GM19240 (cell line): ENCODE measurements at regions not wholly inside any gene's neighbourhood (a gene's known extent, or its start where the extent isn't known, plus 50 kb on each side); places are given as distances from the start of the nearest gene placed in this dataset.
A peak's percentile ranks its signal among the peaks of the same experiment; 100 is the strongest.

Source experiments
- DNase-seq: peaks from one replicate; pipeline ENCODE4 v3.0.0; 2011; ENCODE audit warnings: low spot score; ENCODE audit not compliant: insufficient read length

DNA sequence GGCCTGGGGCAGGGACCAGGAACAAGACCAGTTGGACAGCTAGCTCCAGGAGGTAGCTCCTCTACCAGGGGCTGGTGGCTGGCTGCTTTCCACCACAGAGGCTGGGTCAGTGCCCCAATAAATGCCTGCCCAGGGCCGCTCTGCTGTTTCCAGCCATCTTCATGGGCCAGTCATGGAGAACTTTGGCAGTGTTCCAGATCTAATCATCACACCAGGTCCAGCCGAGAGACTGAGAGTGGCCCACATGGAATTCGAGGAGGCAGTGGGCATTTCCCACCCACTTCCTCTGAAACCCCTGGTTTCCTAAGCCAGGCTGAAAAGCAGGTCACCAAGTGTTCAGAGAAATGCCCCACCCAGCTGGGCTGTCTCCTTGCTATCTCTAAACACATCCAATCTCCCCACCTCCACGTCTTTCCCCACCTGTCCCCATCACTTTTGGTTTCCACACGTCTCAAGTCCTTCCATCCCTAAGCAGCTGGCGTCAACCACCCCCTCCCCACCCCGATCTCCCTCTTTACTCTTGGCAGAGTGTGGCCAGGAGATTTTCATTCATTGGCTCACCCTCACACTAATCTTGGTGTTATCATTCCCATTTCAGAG, 190.0 kb upstream of the LINGO1 start:
- DNase-seq, result no peak

- DNase-seq, result no peak
These were observed 189.2 kb upstream of the LINGO1 start for GRCh38 chr15:77821959-77822256.

DNA sequence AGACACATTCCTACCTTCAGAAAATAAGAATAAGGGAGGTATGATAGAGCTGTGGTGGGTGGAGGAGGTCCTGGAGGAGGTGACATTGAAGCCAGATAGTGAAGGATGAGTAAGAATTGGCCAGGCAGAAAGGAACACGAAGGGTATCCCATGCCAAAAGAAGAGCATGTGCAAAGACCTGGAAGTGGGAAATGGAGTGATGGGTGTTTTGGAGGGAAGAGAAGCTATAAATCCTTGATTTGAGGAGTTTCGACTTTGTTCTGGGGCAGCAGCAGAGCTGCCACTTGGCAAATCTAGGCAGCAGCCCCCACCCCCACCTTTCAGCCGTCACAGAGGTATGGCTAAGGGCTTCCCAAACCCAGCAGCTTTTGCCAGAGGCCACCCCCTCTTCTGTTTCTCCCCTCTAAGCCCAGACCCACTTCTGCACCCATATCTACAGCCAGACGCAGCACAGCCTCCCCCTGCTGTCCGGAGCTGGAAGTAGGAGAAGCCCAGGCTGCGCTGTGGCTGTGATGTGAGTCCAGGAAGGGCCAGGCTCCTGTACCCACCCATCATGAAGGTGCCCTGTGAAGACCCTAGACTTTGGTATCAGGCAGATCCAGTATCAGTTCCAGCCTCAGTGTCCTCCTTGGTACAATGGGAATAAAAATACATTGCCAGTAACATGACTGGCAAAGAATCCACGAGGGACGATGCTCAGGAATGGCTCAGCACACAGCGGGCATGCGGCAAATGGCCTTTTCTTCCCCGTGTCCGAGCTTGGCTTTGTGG, 188.7 kb upstream of the LINGO1 start:
- peak; percentile 70 for DNase-seq

- no peak for DNase-seq
These were observed 187.4 kb upstream of the LINGO1 start for GRCh38 chr15:77819851-77820728.

GRCh38 chr15:77819048-77819850, 186.5 kb upstream of the LINGO1 start:
- DNase-seq, result no peak

- DNase-seq, result no peak
These were observed 185.9 kb upstream of the LINGO1 start for GRCh38 chr15:77818484-77819047.

GRCh38 chr15:77817434-77817833, 184.7 kb upstream of the LINGO1 start:
- DNase-seq, result no peak

- no peak for DNase-seq
These were observed 184.3 kb upstream of the LINGO1 start for GRCh38 chr15:77816983-77817382.

DNA sequence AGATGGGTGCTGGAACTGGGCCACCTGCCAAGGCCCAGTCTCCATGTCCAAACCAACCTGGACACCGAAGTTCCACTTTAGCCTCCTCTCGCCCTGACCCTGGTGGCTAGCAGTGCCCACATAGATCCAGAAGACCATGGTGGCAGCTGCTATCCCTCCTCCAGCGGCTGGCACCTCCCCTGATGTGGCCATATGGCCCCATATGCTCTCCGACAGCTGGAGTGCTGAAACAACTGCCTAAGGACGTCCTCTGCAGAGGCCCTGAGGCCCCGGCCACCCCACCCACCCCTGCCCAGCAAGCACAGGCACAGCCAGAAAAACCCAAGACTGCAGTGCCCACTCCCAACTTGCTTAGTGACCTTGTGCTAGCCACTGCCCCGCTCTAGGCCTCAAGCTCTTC, 182.3 kb upstream of the LINGO1 start:
- DNase-seq, result no peak

DNA sequence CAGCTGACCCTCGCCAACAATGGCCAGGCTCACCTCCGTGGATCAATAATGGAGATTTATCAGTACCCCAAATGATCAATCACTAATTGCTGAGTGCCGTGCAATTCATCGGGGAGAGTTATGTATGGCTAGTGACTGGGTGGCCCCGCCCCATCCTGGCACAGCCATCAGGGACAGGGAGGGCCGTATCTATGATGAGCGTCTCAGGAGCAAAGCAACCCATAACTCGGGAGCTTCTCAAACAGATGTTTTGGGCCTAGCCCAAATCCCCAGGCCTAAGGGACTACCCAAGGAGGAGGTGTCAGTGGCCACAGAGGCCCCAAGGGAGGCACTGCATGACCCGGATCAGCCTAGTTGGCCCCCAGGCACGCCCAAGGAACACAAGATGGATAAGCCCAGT, 180.0 kb upstream of the LINGO1 start:
- no peak for DNase-seq

DNA sequence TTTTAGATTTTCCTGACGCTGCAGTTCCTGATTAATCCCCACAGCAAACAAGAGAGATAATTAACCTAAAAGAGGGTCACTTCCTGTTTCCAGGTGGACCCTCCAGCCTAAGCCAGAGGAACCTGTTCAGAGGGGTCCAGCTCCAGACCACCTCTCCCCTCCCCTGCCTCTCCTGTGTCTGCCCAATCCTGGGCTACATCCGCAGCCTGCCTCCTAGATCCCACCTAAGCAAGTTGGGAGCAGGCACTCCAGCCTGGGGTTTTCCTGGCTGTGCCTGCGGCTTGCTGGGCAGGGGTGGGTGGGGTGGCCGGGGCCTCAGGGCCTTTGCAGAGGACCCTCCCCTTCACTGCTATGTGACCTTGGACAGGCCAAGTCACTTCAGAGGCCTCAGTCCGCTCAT, 178.6 kb upstream of the LINGO1 start:
- DNase-seq, result no peak

DNA sequence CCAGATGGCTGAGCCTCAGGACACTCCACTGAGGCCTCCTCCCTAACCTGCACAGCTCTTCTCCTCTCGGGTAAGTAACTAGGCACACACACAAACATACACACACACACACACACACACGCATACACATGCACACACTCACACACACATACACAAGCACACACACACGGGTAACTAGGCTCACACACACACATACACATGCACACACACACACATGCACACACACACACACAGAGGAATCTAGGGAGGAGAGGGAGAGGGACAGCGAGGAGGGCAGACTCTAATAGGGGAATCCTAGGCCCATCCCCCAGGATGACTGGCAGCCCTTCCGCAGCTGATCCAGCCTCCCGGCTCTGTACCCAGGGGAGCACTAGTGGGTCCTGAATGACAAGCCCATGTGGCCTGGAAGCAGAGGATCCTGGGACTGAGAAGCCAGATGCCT, 177.4 kb upstream of the LINGO1 start:
- no peak for DNase-seq

DNA sequence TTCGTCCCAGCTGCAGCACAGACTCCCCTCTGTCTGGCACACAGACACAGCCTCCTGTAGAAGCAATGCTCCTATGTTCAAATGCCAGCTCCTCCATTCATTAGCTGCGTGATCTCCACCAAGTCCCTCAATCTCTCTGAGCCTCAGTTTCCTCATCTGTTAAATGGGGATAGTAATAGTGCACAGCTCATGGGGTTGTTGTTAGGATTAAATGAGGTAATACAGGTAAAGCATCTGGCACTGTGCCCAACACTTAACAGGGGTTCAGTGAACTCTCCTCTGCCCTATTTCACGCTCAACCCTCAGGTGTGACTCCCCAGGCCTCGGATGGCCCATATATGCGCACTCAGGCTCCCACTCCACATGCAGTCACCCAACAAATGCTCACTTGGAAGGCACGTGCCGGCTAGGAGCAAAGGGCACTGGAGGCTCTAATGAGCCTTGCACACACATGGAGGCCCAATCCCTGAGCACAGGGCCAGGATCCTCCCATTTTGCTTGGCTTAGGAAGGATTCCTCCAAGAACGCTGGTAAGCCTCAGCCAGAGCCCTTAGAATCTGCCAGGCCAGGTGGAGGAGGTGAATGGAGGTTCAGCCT, 176.0 kb upstream of the LINGO1 start:
- DNase-seq, result no peak

DNA sequence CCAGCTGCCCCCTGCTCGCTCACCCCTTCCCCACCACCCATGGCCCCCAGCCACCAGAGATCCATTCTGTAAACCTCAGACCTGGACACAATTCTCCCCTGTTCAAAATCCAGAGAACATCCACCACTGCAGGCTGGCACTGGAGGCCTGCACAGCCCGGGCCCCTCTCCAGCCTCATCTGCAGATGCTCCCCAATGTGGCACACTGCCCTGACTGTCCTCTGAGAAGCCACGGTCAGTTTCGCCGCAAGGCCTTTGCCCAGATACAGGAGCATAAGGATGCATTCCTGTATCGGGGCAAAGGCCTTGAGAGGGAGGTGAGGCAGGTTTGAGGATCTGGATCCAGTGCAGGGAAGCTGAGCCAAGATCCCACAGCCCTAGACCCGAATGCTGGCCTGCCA, 175.4 kb upstream of the LINGO1 start:
- no peak for DNase-seq

DNA sequence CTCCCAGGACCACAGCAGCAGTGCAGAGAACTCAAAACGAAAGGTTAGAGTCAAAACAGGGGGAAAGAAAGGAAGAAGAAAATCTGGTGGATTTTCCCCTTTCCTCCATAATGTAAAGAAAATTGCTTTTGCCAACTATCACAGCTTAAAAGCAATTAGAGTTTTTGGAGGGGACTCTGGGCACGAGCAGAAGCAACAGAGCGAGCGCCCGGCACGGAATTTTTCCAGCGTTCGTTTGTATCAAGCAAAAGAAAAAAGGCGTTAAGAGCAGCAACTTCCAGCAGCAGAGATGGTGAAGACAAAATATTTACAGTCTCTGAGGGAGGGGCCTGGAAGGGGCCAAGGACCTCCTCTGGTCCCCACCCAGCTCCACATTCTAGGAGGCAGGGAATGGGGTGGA, 174.9 kb upstream of the LINGO1 start:
- no peak for DNase-seq

- DNase-seq, result no peak
These were observed 174.4 kb upstream of the LINGO1 start for GRCh38 chr15:77807115-77807514.

DNA sequence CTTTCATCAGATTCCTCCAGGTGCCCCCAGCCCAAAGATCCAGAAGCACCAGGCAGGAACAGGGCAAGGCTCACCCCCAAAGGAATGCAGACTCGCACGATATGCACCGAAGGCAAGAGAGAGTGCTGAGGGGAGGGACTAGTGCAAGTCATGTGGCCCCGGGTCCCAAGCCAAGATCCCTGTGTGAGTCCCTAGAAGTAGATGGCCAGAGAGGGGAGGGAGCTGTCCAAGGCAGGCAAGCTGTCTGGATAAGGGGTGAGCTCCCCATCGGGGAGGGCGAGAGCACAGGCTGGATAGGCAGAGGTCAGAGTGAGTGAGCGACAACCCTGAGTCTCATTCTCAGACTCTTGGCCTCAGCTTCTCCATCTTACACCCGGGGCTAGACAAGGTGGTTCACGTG, 171.5 kb upstream of the LINGO1 start:
- DNase-seq, result no peak

DNA sequence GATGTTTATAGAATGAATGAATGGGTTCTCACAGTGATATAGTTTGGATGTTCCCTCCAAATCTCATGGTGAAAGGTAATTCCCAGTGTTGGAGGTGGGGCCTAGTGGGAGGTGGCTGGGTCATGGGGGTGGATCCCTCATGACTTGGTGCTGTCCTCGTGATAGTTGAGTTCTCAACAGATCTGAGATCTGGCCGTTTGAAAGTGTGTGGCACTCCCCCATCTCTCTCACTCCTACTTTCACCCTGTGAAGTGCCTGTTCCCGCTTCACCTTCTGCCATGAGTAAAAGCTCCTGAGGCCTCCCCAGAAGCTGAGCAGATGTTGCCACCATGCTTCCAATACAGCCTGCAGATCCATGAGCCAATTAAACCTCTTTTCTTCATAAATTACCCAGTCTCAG, 170.8 kb upstream of the LINGO1 start:
- no peak for DNase-seq

GRCh38 chr15:77800305-77800704, 167.6 kb upstream of the LINGO1 start:
- DNase-seq, result no peak

DNA sequence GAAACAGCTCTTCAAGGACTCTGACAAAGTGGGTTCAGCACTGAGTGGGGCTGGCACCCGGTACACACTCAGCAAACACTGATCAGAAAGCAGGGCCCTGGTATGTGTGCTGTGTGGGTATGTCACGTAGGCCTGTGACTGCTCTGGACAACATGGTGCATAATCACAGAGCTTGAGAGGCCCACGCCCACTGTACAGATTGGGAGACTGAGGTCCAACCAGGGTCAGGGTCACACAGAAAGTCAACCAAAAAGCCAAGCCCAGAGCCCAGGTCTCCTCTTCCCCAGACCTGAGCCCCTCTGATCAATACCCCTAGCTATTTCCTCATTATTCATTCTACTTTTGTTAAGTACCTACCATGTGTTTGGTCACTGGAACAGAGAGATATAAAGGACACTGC, 166.1 kb upstream of the LINGO1 start:
- no peak for DNase-seq
